Astrocyte of the spinal cord (primary cell): ENCODE measurements at regions not wholly inside any gene's neighbourhood (a gene's known extent, or its start where the extent isn't known, plus 50 kb on each side); places are given as distances from the start of the nearest gene placed in this dataset.

Source experiments
- DNase-seq: peaks from one replicate; pipeline ENCODE4 v3.0.0; 2011; ENCODE audit warnings: low read depth, low spot score
- H3K4me3 ChIP-seq: 2 replicates; pipeline ENCODE4 v1.5.1; 2011; ENCODE audit warnings: low read depth, mild to moderate bottlenecking, low read length, moderate library complexity
- in situ Hi-C: cut with HindIII; loops from 2 replicates; pipeline ENCODE4 v1.10.0; 2017; ENCODE audit warnings: low sequenced_read_pairs
- TF ChIP-seq, protein P1 (sequence below): IDR thresholded peaks from 2 replicates; pipeline ENCODE4 v1.5.1; 2012; ENCODE audit warnings: low read depth, mild to moderate bottlenecking, low read length, inconsistent platforms

DNA sequence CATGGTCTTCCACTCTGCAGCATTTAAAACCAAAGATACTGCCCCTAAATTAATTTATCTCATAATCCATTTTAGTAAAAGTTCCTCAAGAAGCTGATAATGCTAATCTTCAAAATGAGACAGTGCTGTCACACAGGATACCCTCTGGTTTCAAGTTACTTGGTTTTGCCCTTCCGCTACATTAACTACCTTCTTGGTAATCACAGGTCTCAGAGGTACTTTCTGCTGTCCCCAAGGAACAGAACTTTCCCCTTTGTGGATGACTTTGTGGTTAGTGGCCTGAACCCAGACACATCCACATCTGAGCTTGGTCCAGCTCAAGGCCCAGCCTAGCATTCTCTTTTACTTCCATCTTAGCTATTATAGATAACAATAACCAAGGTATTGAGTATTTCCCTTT is 88.8 kb upstream of the TMEM26 start:
- no peak for DNase-seq
- in situ Hi-C loops: no loop called here
- TF ChIP-seq, protein P1, sequence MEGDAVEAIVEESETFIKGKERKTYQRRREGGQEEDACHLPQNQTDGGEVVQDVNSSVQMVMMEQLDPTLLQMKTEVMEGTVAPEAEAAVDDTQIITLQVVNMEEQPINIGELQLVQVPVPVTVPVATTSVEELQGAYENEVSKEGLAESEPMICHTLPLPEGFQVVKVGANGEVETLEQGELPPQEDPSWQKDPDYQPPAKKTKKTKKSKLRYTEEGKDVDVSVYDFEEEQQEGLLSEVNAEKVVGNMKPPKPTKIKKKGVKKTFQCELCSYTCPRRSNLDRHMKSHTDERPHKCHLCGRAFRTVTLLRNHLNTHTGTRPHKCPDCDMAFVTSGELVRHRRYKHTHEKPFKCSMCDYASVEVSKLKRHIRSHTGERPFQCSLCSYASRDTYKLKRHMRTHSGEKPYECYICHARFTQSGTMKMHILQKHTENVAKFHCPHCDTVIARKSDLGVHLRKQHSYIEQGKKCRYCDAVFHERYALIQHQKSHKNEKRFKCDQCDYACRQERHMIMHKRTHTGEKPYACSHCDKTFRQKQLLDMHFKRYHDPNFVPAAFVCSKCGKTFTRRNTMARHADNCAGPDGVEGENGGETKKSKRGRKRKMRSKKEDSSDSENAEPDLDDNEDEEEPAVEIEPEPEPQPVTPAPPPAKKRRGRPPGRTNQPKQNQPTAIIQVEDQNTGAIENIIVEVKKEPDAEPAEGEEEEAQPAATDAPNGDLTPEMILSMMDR: no peak
- H3K4me3 ChIP-seq: no peak overlapping the region

DNA sequence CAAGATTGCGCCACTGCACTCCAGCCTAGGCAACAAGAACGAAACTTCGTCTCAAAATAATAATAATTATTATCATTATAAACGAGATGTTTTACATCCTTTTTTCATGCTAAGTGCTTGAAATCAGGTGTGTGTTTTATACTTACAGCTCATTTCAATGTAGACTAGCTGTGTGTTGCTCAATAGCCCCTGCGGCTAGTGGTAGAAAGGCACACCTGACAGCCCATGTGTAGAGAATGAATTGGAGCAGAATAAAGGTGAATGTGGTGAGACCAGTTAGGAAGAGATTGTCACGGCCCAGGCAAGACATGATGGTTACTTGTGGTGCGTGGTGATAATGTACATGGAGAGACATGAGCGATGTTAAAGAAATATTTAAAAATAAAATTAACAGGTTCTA is 86.7 kb upstream of the TMEM26 start:
- TF ChIP-seq, protein P1: no peak
- no peak for DNase-seq
- no peak overlapping the region for H3K4me3 ChIP-seq
- in situ Hi-C loops: no loop called here

GRCh38 chr10:61529208-61529607 is 76.0 kb upstream of the TMEM26 start:
- H3K4me3 ChIP-seq: no peak overlapping the region
- TF ChIP-seq, protein P1: no peak
- in situ Hi-C loops: no loop called here
- no peak for DNase-seq

- DNase-seq: no peak
- TF ChIP-seq, protein P1: no peak
- no peak overlapping the region for H3K4me3 ChIP-seq
- in situ Hi-C loops: no loop called here
Observed at GRCh38 chr10:61503051-61503450, 49.9 kb upstream of the TMEM26 start.
